ENCODE measurements at regions not wholly inside any gene's neighbourhood (a gene's known extent, or its start where the extent isn't known, plus 50 kb on each side); places are given as distances from the start of the nearest gene placed in this dataset.
"Not testable (repeated sequence)": the region's sequence is repeated elsewhere in the genome, so short reads cannot be mapped to it uniquely, and the experiment has no call there.

DNA sequence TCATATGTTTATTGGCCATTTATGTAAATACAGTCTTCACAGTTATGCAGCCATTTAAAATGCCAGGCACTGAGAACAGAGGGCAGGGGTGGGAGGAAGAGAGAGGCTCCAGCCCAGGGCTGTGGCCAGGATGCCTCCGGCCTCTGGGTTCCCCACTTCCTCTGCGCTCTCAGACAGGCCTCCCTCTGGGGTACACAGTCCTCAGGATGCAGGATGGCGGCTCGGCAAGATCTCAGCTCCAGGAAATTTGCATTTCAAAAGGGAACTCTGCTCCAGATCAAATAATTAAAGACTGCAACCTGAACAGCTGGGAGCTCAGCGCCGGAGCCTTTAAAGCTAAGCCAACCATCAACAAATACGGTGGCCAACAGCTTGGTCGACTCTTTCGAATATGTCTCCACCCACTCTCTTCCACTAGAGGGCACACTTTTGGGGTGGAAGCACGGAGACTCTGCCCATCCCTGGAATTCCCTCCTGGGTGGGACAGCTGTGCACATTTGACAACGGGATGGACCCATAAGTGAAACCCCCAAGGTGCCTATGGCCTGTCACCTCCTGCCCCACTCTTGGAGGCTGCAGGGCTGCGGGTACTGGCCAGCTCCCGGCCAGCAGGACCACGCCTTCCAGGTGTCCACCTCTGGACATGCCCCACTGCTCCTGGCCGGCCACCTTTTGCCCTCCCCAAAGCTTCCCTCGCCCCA lies 1044.7 kb downstream of the BRD1 start:
- no peak for DNase-seq

DNA sequence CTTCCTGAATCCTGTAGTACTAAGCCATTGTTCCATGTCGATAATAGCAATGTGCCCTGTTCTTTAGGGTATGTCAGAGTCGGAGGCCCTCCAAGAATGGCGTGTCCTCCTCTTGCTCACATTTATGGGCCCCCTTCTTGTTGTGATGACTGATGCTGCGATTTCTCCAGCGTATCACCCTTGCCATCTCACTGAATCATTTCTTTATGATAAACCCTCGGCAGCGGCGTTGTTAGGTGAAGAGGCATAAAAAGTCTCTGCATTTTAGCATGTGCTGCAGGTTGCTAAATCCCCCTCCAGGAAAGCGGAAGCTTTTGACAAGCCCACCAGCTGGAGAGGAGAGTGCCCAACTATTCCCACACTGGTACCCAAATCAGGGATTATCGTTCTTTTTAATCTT lies 1045.3 kb downstream of the BRD1 start:
- DNase-seq: no peak

DNA sequence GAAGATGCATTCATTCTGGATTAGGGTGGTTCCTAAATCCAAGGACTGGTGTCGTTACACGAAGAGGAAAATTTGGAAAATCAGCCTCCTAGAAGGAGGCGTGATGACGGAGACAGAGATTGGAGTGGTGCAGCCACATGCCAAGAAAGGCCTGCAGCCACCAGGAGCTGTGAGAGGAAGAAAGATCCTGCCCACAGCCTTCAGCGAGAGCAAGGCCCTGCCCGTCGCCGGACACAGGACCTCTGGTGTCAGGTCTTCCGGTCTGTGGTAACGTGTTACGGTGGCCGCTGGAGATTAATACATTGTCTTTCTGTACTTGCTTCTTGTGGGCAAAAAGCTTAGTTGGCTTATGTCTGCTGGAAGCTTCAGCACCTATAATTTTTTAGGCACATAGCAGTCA lies 1045.8 kb downstream of the BRD1 start:
- DNase-seq: no peak

DNA sequence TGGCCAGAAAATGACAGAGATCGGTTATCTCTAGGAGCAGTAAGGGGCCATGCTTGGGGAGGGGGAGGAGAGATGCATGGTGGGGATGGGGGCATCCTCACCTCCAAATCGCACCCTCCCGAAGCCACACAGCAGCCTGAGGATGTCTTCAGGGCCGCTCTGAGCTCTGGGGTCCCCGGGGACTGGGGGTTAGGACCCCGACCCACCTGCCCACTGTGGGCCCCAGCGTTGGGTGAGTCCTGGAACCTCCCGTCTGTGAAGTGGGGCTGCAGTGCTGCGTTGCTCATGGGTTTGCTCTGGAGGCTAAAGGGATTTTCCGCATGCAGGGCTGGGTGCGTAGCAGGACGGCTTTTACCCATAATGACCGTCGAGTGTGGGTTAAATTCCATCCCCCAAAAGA lies 1046.3 kb downstream of the BRD1 start:
- no peak for DNase-seq

DNA sequence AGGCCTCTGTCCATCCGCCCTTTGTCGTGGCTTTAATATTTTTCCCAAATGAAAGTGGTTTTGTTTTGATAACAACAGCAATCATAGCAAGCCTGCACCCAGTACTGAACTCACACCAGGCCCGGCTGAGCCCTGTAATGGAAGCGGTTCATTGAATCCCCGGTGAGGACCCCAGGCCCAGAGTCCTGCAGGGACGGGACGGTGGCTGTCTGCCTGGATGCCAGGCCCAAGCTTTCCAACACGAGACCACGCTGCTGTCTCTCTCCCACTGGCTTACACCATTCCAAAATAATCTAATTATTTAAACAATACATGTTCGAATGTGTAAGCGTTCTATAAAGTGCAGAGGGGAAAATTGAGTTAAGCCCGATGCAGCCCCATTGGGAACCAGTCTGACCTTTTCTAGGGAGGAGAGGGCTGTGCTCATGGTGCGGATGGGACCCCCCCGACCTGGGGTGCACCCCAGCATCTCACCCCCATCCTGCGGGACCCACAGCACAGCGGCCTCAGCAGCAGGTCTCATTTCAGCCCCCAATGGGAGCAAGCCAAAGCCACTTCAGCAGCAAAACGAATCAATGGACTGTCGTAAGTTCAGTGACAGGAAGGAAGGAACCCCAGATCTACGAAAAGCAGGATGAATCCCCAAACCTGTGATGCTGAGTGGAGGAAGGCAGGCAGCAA lies 1046.9 kb downstream of the BRD1 start:
- no peak for DNase-seq

DNA sequence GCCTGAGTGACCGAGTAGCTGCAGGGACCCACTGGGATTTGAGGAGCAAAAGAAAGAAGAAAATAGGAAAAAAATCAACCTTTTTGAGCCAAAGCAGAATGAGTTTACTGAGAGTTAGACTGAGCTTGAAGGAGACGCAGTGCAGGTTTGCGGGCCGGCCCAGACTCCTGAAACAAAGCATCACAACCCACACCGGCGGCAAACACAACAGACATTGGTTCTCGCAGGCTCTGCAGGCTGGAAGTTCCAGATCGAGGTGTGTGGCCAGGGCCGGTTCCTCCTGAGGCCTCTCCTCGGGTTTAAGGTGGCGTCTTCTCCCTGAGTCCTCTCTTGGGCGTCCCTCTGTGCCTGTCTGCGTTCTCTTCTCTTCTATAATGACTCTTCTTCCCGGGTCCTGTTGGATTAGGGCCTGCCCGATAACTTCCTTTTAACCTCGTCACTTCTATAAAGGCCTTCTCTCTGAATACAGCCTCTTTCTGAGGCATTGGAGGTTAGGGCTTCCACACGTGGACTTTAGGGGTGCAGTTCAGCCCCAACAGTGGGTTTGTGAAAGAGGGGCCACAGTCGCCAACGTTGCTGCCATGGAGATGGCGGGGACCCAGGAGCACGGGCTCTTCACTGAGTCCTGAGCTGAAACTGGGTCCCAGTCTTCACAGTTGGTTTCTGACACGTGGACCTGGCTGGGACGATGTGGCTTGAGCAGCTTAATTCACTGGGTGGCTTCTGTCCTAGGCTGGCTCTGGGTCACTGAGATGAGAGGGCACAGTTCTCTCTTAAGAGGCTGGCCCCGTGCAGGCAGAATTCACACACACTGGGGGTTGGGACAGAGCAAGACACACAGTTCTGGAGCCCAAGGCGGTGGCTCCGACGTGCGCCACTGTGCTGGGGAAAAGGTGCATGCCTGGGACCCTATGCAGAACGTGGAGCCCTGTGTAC lies 1047.7 kb downstream of the BRD1 start:
- no peak for DNase-seq

DNA sequence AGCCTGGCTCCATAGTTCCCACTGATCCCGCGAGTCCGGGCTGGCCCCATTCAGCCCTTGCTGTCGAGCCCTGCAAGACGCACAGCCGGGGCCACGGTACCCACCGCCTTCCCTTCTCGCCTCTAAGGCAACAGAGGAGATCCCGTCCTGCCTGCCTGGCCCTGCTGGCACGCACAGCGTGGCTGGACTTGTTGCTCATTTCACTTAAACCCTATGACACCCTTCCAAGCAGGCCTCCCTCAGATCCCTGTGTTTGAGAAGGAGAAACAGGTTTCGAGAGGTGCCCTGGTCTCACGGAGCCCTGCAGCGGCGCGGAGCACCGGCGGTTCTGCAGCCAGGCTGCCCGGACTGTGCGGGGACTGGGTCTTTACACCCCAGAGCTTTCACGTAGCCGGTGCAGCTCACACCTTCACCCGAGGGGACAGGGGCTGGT lies 1048.4 kb downstream of the BRD1 start:
- no peak for DNase-seq

DNA sequence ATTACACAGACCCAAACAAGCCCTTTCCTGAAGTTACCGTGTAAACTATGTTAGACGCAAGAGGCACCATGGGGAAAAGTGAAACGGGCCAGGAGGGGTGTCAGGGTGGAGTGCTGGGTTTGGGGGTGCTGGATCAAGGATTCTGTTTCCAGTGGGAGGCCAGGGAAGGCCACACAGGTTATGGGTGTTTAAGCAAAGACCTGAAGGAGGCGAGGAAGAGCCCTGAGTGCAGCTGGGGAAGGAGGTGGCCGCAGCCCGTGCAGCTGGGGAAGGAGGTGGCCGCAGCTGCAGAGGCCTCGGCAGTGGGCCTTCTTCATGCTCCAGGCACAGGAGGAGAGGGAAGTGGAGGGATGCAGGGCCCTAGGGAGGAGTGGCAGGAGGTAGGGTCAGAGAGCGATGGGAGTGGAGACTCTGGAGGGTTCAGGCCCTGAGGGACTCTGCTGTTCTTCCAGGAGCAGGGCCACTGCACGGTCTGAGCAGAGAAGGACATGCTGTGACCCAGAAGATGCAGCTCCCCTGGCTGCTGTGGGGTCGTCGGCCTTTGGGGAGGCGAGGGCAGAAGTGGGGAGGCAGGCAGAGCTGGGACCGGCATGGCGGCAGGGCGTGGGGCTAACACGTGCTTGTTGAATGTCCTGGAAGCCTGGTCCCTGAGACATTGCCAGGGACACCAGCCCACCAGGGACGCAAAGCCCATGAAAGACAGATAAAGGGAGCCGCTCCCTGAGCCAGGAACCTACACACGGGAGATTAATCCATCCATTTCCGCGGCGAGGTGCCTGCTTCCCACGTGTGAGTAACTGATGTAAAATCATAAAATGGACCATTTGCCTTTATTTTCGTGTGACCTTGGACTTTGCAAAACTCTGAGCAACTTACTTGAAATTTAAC lies 1049.1 kb downstream of the BRD1 start:
- DNase-seq: no peak

DNA sequence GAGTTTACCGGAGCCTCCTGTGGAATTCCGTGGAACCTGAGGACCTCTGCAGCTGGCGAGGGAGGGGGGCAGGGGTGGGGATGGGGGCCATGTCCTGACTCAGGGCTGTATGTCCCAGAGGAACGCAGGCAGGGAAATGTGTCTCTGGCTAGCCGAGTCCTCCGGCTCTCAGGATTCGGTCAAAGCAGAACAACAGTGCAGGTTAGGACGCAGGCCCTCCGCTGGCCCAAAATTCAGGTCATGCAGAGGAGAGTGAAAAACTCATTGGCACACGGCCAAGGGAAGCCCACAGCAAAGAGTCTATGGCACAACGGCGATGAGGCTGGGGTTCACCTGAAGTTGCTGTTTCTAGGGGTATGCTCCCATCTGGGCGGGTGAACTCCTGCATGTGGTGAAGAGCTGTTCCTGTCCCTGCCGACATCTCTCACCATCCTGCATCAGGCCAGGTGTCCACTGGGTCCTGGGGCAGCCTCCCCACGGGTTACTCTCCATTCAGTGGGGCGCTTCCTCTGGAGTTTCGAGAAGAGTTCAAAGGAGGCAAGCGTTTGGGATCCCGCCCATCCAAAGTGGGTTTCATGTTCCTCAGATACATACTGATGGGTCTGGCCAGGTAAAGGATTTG lies 1055.3 kb downstream of the BRD1 start:
- DNase-seq: no peak

DNA sequence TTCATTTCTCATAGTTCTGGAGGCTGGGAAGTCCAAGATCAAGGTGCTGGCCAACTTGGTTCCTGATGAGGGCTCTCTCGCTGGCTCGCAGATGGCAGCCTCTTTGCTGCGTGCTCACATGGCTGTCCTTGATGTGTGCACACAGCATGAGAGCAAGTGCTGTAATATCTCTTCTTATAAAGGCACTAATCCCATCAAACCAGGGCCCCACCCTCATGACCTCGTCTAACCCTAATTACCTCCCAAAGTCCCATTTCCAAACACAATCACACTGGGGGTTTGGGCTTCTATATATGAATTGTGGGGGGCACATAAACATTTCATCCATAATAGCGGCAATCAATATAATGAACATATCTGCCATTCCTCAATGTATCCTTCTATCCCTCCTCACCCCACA lies 1062.1 kb downstream of the BRD1 start:
- DNase-seq: no peak

DNA sequence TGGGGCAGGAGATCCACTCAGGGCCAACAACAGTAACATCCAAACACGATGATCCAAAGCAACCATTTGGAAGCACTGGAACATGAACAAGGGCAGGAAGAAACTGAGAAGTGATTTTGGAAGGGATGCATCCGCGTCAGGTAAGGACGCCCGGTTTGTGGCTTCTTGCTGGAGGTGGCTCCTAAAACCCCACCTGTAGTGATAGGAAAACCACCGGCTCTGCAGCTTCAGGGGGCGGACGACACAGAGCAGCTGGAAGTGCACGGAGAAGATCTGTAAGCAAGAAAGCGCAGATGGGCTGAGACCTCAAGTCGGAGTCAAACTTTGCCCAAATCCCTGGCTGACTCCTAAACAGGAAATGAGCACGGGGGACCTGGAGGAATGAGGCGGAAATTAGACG lies 1066.1 kb downstream of the BRD1 start:
- DNase-seq: no peak

DNA sequence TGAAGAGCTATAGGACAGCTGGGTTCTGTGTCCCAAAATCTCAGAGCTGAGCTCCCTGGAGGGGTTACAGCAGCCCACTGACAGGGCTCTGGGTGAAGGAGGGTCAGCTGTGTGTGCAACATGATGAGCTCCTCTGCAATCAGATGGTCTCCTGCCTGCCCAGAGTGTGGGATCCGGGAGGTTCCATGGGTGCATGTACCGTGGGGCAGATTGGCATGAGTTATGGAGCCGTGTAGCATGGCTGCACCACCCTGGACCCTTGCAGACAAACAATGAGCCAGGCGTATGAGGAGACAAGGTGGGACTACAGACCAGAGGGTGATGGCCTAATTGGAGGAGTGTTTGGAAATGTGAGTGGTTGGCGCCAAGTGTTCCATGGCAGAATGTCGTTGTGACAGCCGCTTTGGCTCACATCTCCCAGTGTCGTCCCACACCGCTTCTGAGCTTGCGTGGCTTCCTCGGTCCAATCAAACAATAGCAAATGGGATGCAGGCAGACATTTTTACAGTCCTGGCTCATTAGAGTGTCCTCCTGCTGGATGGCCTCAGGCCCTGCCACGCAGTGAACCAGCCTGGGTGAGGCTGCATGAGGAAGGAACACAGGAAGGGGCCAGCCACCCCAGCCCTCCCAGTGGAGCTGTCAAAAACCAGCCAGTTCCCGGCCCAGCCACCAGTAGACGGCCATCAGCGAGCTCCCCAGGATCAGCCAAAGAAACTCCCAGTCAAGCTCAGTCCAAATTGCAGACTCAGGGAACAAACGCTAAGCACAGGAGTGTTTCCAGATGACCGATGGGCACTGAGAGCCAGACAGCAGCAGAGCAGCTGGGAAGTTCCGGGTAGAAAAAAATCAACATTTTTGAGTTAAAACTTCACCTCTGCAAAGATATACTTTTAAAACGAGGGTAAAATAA lies 1066.9 kb downstream of the BRD1 start:
- DNase-seq: no peak

DNA sequence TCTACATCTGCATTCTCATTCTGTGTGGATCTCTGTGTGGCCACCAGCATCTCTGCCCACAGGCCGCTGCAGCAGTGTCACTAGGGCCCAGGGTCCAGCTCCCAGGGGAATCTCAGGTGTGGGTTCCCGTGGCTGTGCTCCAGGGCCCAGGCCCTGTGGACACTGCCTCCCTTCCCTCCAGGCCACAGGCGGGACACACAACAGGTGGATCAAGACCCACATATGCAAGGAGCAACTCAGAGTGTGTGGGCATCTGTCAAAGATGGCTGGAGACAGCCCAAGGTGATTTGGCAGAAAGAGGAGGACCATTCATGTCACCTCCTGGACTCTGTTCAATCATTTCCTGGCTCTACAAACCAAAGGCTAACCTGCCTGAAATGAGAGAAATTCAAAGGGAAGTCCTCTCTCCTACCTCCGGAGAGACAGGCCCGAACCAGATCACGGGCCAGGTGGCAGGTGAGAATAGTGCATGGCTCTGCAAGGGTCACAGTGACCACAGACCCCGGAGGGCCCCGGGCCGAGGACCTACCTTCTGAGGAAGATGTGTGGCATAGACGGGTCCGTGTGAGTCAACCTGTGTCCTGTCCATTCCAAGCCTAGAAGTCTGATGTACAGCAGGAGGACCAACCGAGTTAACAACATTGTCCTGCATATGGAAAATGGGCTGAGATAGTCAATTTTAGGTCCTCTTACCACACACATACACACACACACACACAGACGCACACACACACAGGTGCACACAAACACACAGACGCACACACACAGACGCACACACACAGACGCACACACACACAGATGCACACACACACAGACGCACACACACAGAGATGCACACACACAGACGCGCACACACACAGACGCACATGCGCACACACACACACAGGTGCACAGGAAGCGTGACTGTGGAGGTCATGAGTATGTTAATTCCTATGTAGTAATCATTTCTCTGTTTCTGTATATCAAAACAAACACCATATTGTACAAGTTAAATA lies 1068.5 kb downstream of the BRD1 start:
- DNase-seq: no peak

DNA sequence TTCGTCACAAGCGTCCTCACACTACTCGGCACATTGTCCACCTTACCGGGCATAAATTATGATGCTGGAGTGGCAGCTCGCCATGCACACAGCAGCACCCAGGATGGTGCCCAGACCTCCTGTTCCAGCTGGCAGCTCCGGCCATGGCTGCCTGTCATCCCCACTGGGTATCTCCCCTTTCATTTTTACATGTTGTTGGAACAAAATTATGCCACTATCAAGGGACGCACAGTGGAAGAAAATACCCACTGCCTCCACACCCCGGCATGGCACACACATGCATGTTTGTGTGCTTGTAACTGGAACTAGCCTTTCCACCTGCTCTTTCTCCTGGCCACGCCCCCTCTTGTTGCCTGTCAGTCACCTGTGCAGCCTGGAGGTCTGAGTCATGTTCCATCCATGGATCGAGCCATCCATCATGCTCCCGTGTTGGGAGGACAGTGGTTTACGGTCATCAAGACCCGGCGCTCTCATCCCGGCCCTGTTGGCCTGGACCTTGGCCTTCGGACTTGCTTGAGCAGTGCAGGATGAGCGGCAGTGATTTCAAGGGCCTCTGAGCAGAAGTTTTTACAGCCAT lies 1069.6 kb downstream of the BRD1 start:
- no peak for DNase-seq

DNA sequence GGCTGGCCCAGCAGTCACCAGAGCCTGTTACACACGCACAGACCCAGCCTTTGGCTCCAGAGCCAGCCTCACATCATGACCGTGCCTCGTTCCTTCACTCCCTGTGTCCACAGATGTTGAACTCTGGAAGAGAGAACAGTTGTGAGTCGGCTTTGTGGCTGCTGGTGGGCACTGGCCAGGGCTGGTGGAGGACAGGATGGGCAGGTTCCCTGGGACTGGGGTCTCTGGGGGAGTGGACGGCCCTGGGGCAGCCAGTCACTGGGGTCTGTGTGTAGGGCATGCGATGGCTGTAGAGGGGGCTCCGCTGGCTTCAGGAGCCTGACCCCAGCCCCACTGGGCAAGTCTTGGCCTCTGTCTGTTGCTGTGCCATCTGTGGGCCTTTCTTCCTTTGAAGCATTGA lies 1070.1 kb downstream of the BRD1 start:
- DNase-seq: no peak

DNA sequence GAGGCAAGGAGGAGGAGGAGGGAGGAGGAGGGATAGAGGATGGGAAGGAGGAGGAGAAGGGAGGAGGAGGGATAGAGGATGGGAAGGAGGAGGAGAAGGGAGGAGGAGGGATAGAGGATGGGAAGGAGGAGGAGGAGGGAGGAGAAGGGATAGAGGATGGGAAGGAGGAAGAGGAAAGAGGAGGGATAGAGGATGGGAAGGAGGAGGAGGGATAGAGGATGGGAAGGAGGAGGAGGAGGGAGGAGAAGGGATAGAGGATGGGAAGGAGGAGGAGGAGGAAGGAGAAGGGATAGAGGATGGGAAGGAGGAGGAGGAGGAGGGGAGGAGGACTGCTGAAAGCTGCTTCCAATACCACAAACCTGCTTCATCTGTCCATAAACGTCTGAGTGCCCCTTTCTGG lies 1070.5 kb downstream of the BRD1 start:
- not testable (repeated sequence) for DNase-seq

DNA sequence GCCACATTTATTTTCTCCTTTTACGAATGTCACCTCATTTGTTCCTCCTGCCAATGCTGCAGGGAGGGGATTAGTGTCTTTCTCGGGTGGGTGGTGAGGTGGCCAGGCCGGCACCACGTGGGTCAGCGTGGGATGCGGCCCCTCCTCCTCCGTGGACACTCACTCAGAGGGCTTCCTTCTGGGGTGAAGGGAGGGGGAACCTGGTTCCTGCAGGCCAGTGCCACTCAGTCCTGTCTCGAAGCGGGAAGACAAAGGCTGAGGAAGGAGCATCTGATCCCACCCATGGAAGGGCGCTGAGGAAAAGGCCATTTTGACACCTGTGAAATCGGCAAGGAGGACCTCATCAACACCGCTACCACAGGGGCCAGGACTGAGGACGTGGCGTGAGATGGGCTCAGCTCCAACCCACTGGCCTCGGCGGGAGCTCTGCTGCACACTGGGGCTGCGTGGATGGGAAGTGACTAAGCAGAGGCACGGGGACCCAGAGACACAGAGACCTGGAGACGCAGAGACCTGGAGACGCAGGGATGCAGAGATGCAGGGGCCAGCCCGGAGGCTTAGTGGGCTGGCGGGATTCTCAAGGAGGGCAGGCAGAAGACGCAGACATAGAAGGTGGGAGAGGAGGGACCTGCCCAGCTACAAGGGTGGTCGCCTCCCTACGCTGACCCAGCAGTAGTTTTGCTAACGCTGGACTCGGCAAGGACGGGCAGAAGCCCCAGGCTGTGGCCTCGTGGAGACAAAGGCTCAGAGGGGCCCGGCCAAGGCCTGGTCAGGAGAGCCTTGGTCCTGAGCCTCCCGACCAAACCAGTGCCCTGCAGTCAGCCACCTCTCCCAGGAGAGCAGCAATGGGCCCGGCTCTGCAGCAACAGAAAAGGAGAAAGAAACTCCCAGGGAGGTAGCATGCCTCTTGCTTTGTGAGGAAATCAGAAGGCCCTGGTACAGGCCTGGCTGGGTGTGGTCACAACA lies 1071.2 kb downstream of the BRD1 start:
- no peak for DNase-seq
